ENCODE measurements at regions not wholly inside any gene's neighbourhood (a gene's known extent, or its start where the extent isn't known, plus 50 kb on each side); places are given as distances from the start of the nearest gene placed in this dataset.
"Not testable (repeated sequence)": the region's sequence is repeated elsewhere in the genome, so short reads cannot be mapped to it uniquely, and the experiment has no call there.

DNA sequence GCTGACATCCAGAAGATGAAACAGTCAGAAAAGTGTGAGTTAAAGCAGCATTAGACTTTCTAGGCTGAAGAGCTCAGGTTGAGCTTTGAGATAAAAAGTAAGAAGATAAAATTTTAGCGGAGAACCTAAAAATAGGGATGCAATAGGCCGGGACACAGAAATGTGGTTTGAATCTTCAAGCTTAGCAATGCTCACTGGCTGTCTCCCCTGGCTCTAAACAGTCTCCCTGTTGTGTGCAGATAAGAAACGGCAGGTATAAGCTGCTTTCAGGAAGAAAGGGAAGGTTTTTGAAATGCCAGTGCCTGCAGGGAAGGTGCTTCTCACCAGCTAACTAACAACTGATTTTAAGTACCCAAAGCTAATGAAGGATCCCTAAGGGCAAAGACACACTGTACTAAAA lies 718.7 kb upstream of the SGO1 start:
- no peak for DNase-seq

DNA sequence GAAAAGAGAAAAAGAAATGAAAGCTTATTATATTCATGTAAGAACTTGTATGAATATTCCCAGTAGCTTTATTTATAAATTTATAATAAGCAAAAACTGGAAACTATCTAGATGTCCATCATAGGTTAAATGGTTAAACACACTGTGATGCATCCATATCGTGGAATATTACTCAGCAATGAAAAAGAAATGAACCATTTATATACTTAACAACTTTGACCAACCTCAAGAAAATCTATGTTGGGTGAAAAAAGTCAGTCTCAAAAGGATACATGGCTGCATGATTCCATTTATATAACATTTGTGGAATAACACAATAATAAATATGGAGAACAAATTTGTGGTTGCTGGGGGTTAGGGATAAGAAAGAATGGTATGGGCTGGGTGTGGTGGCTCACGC lies 713.0 kb upstream of the SGO1 start:
- DNase-seq, result no peak

DNA sequence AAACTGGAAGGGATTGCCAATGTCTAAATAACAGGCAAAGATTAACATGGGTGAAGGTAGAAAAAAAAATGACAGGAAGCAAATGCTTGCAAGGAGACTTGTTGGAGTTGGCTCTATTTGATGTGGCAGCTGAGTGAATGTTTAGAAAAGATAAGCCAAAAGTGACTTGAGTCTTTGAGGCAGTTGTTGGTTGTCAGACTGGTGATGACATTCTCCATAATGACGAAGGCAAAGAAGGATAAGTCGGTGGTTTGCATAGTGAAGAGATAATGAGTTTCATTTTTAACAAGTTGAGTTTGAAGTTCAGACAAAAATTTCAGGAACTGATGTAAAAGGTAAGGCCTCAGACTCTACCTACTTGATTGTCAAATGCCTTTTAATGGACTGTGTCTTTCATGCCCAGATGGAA lies 704.1 kb upstream of the SGO1 start:
- no peak for DNase-seq

DNA sequence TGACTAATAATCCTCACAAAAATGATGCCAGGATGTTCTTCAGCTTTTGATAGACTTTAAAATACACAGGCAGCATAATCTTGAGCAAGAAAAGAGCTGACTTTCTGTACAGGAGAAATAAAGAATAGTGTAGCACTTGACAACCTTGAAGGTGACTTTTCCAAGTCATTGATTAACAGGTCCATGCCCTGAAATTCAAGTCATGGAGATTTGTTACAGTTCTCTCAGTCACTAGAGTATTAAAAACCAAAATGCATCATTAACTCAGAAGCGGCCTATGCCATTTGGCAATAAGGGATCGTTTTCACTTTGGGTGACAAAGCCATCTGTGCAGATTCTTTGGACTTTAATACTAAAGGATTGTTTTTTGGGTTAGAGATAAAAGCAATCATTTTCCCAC lies 692.7 kb upstream of the SGO1 start:
- no peak for DNase-seq

DNA sequence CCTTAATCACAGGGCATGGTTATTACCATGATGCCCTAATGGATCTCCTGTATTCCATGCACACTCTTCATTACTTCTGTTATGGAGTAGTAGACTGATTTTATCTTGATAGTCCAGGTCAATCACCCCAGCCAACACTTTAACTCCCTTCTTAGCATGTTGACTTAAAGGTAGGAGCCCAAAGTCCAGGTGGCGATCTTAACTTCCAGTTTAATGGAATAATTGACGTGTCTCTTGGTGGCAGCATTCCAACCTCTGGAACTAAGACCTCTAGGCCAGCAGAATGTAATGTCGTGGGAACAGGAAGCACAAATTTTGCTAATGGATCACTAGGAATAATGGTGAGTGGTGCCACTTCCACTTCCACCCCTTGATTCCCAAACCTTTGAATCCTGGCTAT lies 687.2 kb upstream of the SGO1 start:
- DNase-seq, result no peak

DNA sequence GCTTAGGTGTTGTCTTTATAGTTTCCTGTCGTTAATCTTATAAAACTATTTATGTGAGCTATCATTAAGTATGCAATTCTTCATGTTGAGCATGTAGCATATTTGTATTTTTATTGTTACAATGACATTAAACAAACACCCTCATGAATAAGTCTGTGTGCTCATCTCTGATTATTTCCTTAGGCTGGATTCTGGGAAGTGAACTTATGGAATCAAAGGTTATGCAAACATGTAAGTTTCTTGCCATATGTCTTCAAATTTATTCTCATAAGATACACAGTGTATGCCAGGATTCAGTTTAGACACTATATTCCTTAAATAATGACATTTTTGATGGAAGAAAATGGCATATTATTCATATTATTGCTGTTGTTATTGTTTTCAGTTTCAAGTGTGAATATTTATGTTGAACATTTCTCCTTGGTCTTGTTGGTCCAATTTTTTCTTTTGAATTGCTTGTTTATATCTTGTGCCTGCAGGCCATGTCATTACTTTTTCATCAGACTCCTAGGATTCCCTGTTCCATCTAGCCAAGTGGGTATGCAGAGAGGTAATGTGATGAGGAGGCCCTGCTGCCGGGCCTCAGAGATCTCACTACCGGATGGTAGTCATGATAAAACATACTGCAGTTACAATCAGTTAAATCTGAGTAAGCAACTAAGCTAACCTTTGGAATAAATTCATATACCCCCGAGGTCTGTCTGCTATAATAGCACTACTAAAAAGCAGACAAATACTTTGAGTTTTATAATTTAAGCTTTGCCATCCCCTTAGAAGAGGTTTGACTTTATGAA lies 684.3 kb upstream of the SGO1 start:
- DNase-seq, result no peak

DNA sequence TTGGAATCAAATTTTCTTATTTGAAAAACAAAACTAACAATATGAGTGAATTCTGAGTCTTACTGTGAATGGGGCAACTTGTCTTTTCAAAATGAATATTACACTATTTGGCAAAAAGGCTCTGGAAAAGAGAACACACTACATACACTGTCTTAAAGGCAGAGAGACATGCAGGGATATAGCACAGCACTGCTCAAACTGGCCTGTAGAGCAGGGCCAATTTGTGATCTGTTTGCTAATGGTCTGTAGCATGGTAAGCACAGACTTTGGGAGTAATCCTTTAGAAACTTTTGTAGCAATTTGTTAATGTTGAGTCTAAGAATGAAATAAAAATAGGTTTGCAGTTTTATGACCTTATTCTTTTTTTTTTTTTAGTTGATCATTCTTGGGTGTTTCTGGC lies 679.8 kb upstream of the SGO1 start:
- DNase-seq, result no peak

DNA sequence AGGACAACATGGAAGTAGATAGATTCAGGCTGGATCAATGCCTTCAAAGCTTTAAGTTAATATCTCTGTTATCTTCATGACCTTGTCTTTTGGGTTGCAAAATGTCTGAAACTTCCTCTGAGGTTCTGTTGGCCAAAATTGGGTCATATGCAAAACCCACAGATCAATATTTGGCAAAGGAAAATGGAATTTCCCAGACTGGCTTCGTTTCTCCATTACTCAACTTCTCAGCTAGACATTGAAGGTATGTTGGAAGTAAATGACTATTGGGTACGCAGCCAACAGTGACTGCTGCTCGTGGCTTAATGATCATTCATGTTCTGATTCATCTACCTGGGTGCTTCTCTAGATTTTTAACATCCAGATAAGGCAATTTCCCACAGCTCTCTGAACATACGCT lies 675.4 kb upstream of the SGO1 start:
- DNase-seq, result no peak

DNA sequence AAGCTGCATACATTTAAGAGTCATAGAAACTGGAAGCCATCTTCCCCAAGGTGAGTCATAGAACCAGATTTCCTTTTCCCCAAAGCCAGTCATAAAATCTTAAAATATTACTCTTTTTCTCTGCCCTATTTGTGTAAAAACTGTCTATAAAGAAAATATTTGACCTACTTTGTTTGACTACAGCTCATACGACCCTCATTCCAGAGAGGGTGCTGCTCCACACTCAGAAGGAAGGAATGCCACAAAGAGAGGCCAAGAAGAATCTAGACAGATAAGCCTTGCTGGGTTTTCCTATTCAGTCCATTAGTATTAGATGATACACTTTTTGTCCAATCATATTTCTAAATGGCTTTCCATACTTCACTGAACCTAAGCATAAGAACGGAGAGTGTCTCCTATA lies 671.6 kb upstream of the SGO1 start:
- no peak for DNase-seq

DNA sequence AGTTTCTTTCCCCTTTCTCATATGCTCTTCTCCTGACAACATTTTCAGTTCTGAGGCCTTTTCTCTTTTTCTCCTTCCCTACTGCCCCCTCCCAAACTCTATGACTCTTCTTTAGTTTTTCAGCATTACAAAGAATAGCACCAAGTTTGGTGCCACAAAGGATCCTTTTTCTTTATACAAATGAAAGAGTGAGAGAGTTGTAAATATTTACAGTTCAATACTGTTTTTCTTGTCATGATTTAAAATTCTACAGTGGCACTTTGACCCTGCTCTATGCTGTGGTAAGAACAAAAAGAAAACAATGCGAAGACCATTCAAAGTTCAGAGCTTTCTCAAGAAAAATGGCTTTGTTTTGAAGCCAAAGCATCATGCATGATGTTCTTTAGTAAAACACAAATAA lies 667.9 kb upstream of the SGO1 start:
- no peak for DNase-seq

DNA sequence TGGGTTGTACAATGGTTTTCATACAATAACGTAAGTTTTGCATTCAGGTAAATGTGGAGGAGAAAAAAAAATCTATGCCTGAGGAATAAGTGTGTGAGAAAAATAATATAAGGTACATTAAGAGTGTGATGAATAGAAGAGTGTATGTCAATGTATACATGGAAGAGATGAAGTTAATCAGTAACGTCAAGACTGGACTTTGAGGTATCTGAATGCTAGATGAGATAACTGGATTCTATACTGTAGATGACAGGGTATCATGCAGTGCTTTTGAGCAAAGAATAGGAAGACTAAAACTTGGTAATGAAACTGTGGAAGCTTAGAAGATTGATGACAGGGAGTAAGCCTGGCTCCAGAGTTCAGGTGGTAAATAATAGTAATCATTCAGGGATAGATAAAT lies 666.7 kb upstream of the SGO1 start:
- DNase-seq, result no peak

DNA sequence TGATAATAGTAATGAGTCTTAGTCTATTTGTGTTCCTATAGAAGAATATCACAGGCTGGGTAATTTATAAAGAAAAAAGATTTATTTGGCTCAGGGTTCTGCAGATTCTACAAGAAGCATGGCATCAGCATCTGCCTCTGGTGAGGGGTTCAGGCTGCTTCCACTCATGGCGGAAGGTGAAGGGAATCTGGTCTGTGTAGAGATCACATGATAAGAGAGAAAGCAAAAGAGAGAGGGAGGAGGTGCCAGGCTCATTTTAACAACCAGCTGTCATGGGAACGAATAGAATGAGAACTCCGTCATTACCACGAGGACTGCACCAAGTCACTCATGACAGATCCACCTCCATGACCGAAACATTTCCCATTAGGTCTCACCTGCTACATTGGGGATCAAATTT lies 664.0 kb upstream of the SGO1 start:
- no peak for DNase-seq

DNA sequence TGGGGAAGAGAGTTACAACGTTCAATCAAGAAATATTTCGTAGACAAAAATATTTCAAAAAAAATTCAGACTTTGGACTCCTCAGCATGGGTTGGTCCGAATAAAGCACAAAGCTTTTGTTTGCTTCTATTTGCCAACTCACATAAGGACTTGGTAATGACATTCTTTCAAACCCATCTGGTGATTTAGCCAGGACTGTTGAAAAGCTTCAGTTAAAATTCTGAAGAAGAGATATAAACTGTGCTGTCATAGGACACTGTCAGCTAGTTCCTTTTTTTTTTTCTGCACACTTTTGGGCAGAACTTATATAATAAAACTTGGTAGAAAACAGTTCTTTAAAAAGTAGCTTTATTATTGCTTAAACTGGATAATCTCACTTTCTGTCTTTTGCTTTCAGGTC lies 660.8 kb upstream of the SGO1 start:
- no peak for DNase-seq

DNA sequence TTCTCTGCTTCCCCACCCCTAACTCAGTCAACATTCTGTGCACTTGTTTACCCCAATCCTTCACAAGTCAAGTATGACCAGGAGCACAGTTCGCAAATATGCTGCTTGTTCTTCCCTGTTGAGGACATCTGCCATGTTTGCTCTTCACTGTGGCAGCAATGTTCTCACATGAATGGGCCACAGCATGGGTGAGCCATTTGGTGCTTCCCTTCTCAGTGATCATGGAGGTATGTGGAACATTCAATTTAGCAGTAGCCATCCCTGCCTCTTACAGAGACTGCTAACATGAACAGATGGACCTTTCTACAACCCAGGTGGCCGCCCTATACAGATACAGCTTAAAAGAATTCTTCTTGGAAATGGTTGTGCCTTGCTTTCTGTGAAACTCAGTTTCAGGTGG lies 660.1 kb upstream of the SGO1 start:
- DNase-seq, result no peak

DNA sequence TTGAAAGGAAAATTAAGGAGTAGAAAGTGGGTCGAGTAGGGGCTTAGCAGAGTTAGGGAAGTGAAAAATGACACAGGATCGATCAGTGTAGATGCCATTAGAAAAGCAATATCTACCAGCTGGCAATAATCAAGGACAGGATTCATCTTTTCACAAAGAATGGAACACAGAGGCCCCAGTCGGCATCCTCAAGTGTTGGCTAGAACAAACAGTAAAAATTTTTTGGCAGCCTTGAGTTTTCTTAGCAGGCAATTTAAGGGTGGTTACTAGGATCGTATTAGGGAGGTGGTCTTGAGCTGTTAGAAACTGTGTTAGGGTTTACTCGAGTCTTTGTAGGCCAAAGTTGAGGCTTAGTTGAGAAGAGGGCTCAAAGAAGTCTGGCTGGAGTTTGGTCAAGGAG lies 658.8 kb upstream of the SGO1 start:
- DNase-seq, result no peak

DNA sequence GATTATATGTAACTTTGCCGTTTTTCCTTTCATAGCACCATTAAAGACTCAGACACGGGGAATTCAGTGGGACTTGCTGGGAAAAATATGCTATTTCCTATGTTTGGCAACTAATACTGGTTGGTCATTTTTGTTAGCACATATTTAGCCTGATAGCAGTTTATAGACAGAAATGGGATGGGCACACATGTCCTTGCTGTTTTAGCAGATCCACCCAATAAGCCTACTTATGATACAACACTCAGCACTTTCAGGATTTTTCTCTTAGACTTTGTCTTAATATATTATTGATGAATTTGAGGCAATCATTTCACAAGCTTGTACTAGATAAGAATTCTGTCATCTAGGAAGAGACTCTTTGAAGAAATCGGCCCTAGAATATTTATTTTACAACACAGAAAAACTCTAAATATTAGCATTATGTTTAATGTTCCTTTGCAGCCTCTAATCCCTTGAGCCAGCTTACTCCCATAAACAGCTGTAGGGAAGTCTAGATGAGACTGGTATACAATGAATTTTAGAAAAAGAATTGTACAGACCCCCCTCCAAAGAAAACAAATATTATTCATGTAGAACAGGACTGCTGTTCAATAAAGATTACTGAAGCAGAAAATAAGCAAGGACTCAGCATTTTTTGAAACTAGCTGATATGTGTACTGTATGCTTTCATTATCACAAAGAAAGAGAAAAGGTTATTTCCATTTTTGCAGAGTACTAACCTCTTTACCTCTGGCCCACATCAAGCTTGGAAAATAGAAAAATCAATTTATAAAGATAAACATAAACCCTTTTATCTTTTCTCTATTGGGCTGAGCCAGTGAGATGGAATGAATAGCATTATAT lies 656.8 kb upstream of the SGO1 start:
- DNase-seq, result no peak

DNA sequence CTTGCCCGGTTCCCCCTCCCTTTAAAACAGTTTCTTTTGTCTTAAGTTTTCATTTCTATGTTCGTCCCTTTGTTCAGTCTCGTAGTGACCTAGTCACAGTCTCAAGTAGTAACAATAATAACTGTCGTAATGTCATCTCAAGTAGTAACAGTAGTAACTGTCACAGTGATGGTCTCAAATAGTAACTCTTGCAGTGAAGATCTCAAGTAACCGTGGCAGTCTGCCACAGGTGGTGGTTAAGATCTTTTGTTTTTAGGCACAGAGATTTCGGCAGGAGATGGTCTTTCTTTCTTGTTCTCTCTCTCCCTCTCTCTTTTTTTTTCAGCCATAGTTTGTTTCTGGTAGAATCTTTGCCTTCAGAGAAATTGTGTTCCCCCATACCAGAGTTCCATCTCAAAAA lies 656.0 kb upstream of the SGO1 start:
- DNase-seq, result no peak

DNA sequence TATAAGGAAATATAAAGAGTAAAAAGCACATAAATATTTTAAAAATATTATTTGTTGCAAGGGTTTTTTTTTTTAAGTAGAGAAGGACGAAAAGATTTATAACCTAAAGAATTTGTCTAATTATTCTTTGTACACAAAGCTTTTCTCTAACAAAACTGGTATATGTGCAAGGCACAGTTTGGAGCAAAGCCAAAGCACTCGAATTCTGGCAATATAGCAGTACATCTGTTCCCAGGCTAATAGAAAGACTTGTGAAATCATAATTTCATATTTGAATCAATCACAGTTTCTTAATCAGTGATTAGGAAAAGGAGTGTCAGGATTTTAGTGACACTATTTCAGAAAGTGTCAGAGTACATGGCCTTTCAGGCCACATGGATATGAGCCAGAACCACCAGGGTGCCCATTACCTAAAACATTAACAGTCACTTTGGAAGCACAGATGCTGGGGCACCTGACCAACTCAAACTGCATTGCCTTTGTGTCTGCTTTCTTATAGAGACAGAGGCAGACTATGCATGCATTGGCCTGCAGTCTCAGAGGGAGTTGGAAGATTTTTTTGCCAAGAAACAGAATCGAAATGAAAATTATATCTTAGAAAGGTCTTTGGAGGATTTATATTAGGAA lies 651.8 kb upstream of the SGO1 start:
- no peak for DNase-seq

DNA sequence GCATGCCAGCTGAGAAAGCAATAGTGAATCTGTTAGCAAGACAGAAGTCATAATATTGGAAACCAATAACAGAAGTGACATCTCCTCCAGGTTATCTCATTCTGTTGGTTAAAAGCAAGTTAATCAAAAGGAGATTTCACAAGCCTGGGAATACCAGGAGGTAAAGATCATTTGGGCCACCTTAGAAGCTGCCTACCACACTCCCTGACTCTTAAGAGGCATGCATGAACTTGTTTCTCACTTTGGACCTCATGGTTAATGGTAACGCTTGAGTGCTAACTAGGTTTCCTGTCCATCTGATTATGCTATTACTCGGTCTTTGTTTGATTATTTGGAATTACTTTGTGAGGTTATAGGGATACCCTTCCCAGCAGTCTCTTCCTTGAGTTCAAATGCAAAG lies 650.8 kb upstream of the SGO1 start:
- DNase-seq, result no peak

DNA sequence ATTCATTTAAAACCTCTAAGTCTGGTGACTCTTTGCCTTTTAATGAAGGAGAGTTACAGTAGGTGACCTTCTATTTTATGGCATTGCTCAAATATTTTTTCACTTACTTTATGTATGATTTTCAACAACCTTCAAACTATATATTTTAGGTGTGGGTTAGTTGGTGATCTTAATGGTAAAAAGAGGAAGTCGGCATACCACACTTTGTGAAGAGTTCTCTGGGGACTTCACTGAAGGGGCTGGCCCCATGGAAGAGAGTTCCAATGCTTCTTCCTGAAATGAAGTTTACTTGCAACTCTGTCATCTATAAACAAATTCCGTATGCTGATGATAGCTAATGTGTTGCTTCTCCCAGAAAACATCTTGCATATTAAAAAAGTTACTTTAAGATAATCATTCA lies 647.0 kb upstream of the SGO1 start:
- no peak for DNase-seq

DNA sequence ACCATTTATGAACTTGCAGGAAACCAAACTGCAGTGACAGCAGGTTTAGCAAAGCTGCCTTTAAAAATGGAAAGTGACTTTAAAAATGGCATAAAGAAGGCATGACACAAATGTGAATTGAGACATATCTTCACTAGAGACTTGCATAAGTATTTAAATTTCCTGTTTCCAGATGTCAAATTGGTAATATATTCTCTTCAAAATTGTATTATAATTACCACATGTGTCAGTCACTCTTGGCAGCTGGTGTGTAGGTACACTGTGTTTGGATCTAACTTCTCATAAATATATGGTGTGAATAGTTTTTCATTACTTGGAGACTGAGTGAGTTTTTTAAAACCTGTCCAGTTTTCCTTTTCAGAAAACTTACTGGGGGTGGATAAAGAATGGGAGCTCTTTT lies 636.2 kb upstream of the SGO1 start:
- no peak for DNase-seq

DNA sequence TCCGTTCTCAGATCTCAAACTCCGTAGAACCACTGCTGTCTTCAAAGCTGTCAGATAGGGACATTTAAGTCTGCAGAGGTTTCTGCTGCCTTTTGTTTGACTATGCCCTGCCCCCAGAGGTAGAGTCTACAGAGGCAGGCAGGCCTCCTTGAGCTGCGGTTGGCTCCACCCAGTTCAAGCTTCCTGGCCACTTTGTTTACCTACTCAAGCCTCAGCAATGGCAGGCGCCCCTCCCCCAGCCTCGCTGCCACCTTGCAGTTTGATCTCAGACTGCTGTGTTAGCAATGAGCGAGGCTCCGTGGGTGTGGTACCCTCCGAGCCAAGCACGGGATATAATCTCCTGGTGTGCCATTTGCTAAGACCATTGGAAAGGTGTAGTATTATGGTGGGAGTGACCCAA lies 634.9 kb upstream of the SGO1 start:
- not testable (repeated sequence) for DNase-seq

DNA sequence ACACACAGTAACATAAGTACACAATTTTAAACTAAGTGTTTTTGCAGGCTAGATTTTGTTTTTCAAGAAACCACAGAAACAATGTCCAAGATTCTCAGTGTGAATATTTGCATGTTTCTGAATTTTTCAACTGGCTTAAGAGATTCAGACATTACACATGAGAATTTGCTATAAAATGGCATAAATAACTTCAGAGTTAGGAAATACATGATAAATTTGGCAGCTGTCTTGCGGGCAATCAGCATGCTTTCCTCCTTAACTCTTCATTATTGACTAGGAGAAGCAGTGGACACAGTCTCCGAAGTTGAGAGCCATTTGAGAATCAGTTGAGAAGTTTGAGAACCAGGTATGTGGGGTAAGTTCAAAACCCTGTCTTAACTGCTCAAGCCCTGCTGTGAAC lies 625.6 kb upstream of the SGO1 start:
- no peak for DNase-seq

DNA sequence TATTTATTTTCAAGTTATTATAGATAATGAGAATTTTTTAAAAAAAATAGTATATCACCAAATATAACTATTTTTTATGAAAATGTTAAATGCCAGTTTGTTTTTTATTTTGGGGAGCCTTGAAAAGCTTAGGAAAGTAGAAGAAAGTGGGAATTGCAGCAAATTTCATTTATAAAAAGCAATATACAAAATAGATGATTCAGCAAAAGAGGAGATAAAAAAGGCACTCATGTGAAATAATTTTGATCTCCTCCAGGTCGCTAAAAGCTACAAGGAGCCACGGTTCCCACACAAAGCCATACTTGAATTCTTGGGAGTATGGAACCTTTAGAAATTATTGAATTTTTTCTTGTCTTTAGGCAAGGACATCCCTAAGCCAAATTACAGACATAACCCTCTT lies 625.0 kb upstream of the SGO1 start:
- DNase-seq, result no peak
